DMS153 treated with DMSO at 0.1 percent for 48 hours (cell line): ENCODE measurements at regions not wholly inside any gene's neighbourhood (a gene's known extent, or its start where the extent isn't known, plus 50 kb on each side); places are given as distances from the start of the nearest gene placed in this dataset.
"Not testable (repeated sequence)": the region's sequence is repeated elsewhere in the genome, so short reads cannot be mapped to it uniquely, and the experiment has no call there.

Source experiments
- DNase-seq: peaks from one replicate; lab custom pipeline; 2025; ENCODE audit not compliant: unreplicated experiment; lab: John Stamatoyannopoulos, UW

DNA sequence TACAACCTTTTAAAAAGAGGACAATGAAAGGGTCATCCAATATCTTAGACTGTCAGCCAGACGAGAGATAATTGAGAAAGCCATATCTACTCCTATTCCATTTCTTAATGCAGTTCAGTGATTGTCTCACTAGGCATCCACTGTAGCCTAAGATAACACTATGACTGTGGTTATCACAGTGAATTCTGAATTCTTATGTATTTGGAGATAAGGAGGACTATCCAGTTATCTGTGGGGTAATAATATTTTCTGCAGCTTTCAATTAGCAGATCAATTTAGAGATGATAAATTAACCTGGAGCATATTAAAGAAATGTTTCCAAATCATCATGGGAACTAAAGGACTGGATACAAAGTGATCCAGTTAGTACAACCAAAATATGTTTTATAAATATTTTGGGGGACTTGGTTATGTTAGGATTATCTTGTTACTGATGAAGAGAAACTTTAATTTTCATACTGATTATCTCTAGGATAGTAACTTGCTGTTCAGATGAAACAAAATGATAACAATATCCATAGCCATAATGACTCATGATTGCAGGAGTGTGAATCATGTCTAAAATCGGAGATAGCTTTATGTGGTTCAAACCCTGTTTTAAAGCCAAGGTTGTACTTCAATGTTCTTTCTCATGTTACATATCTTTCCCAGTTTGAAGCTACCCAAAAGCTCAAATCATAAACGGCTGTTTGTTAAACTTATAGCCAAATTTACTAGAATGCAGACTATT, 1152.0 kb downstream of the HACE1 start:
- DNase-seq, result no peak

DNA sequence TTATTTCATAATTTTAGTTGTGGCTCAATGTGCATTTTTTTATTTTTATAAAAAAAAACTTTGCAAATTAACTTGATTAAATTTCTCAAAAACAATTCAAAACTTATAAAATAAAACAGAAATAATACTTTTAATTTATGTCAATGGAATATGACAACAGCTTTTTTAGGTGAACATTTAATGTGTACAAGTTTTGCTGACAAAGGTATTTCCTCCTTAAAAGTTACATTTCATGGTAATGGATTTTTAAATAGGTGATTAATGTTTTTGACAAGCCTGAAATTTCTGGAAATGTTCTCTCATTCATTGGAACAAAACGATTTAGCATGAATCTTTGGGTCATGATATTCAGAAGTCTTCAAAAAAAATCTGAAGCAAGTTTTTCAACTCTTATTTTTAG, 1160.0 kb downstream of the HACE1 start:
- no peak for DNase-seq

DNA sequence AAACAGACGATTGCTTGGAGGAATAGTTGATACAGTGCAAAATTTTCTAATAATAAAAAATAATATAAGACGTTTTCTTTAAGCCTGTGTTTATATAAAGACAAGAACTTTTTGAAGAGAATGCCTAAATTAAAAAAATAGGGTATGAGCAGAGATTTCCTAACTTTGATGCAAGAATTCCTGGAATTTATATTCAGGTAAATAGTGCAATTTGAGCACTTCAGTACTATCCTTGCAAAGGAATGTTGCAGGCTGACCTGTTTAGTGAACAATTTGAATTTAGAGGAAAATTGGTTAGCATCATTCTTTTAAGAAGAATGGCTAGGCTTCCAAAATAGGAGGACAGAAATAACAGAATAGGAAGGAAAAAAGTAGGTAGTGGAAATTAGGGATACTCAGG, 1172.3 kb downstream of the HACE1 start:
- DNase-seq, result no peak

DNA sequence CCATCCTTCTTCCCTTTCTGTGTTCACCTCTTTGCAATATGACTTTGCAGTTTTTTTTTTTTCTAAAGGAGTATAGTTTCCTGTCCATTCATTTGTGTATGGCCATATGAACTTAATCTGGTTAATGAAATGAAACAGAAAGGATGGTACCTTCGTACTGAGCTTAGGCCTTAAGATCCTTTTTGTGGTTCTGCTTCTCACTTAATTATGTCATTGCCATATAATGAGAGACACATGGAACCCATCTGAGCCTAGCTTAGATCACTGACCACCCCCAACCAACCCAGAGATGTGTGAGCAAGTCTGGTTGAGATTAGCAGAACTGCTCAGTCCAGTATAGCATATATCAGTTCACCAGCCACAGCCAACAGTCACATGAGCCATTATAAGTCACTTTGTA, 1179.6 kb downstream of the HACE1 start:
- no peak for DNase-seq

DNA sequence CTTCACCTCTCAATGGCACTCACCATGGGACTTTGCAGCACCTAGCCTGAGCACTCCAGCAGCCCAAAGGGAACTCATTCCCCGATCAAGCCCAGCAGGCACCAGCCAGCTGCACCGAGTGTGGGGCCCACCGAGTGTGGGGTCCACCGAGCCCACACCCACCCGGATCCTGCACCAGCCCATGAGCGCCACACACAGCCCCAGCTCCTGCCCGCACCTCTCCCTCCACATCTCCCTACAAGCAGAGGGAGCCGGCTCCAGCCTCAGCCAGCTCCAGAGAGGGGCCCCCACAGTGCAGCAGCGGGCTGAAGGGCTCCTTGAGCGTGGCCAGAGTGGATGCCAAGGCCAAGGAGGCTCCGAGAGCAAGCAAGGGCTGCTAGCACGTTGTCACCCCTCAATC, 1182.4 kb downstream of the HACE1 start:
- DNase-seq, result no peak

DNA sequence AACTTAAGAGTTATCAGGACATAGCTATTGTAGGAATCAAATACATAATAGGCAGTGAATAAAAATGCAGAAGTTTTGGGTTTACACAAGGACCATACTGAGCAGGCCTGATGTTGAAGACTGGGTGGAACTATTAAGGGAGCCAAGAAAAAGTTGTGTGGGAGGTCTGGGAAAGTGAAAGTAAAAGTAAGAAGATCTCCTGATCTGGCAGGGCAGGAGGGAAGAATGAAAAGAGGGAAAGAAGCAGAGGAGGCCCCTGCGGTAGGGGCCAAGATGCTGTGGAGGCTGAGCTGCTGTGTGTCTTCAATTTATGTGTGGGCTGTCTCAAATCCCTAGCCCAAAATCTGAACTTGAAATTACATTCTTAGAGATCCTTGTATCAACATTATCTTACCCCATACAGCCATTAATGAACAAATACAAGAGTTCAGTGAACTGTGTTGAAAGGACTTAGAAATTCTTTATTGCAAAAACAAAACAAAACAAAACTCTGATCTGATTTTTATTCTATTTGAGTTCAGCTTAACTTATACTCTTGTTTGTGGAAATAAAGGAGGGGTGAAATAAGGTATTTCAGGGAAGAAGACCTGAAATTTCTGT, 1183.8 kb downstream of the HACE1 start:
- no peak for DNase-seq

DNA sequence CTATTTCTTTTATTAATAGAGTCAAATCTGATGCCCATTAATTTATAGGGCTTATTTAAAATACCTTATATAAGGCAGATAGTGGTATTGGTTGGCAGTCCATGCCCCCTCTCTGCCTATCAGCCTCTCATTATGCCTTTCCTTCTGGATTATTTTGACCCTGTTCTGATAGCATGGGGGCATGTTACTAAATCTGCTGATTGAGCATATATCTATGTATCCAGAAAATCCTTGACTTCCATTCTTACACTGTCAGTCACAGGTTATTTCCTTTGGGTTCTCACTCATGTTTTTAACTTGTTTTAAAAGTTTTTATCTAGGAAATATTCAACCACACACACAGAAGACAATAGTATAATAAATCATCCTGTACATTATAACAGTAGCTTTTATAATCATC, 1184.9 kb downstream of the HACE1 start:
- DNase-seq, result no peak

DNA sequence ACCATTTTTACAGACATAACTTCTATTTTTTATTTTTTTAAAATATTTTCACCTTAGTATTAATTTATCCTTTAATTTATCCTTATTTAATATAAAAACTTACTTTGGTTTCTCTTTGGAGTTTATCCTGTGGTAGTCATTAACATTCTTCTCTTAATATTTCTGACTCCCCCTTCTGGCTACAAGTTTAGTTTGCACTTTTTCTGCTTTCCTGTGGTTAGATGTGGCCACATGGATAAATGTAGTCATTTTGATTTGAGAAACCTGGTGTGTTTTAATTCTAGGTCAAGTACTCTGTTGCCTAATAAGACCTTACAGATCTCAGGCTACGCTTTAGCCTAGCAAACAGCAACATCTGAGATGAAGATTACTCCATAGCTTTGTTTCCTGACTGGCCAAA, 1187.5 kb downstream of the HACE1 start:
- no peak for DNase-seq

DNA sequence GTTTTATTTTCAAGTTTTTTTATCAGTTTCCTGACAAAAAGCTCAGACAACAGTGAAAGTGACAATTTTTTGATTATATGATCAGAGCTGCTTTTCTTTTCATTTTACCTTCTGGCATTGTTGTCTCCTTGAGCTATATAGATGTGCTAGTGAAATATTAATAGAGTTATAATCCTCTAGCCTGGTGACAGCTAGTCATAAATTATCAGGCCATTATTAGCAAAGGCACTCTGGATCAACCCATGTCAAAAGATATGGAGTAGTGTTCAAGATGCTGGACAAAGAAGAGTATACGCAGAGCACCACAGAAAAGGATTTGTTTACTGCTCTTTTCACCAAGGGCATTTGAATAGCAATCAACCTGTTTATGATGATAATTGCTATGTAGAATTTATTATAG, 1230.1 kb downstream of the HACE1 start:
- DNase-seq, result no peak

DNA sequence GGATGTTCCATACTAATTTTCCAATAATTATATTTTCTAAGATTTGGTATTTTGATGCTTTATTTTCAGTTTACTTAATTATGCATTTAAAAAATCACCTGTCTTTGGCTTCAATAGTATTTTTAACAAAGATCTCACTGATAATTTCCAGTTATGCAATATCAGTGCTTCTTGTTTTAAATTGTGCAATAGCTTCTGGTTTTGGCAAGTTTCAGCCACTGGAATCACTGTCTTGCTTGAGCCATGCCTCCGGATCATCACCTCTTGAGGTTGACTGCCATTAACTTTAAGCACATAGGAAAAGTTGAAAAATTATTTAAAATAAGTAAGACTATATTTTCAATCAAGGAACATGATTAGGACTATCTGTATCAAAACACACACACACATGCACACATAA, 1242.1 kb downstream of the HACE1 start:
- no peak for DNase-seq

DNA sequence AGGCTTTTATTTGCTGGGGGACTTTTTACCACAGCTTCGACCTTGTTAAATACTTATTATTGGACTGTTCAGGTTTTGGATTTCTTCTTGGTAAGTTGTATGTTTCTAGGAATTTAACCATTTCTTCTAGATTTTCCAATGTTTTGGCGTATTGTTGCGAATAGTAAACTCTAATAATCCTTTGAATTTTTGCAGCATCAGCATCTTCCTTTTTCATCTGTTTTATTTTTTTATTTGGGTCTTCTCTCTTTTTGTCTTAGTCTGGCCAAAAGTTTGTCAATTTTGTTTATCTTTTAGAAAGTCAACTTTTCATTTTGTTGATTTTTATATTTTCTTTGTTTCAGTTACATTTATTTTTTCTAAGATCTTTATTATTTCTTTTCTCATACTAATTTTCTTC, 1272.0 kb downstream of the HACE1 start:
- no peak for DNase-seq

DNA sequence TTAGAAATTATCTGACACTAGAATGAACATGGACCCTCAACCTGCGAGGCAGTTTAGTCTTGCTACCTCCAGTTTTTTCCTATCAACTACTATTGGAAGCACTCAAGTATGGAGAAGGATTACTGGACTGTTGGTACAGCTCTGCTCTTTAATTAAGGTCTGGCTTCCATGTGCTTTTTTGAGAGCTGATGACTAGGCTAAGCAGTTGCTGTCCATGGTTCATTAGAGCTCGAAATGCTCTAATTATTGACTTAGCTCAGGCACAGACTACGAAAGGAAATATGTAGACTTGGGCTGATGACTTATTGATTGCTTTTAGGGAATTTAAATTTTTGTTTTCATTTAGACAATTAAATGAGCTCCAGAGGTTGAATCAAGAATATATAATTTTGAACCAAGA, 1281.6 kb downstream of the HACE1 start:
- no peak for DNase-seq

DNA sequence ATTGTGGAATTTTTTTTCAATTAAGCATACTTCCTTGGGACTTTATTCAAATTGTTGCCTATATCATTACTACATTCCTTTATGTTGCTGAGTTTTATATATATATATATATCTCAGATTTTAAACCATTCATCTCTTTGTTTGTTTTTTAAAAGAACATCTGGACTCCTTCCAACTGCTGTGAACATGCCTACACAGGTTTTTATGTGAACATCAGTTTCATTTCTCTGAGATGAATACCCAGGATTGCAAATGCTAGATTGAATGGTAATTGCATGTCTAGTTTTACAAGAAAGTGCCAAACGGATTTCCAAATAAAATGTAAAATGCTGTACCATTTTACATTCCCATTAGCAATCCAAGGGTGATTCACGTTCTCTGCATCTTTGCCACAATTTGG, 1289.3 kb downstream of the HACE1 start:
- DNase-seq, result no peak

DNA sequence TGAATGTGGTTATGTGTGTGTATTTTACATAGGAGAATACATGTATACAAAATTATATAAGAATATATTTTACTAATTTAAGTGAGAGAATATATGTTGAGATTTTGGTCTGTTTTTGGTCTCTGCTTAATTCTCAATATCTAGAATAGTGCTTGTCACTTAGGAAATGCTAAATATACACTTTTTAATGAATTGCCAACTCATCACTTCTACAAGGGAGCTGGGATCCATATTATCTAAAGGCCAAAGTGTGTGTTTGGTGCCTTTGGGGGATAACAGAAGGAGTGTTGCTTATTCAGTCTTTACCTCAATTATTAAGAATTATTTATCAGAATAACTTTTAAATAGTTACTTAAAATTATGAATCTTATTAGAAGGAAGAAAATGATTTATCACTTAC, 1304.8 kb downstream of the HACE1 start:
- no peak for DNase-seq

DNA sequence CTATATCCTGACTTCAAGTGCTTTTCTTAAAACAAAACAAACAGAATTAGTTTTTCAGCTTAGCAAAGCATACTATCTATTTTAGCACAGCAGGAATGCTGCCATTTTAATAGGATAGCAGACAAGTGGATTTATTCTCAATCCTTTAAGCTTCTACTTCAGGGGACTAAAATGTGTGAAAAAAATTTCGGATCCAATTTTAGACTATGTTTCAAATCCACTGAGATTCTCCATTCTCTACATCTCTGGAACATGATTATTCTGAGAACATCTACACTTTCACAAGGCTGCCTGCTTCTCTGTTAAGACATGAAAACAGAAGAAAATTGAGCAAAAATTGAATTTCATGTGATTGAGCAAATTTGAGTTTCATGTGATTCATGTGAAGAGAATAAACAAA, 1321.3 kb downstream of the HACE1 start:
- DNase-seq, result no peak

DNA sequence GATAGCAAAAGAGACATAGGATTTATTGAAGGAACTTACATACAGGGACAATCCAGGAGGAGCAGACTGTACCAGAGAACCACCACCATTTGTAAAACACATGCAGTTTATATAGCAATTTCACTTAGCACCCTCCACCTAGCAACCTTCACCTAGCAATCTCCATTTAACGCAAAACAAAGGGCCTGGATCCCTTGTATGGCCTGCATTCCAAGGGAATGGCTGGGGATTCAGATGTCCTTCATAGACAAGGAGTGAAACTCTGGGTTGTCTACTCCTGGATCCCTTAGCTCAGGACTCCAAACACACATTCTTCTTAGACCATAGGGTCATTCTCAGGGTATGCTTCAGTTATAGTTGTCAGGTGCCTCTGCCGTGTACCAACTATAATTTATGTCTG, 1324.9 kb downstream of the HACE1 start:
- no peak for DNase-seq

DNA sequence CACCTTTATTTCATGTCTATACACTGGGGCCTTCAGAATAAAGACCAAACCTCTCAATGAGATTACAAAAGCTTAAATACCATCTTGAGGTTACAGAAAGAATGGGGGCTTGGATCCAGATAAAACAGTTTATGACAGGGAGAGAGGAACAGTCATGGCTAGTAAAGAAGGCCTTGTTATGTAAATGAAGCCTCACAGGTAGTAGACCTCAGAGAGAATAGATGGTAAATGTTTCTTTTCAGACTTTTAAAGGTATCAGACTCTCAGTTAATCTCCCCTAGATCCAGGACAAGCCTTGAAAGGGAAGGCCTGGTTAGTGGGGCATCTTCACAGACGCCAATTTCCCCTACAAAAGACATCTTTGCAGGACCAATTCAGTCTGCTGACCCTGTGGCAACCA, 1325.6 kb downstream of the HACE1 start:
- no peak for DNase-seq

DNA sequence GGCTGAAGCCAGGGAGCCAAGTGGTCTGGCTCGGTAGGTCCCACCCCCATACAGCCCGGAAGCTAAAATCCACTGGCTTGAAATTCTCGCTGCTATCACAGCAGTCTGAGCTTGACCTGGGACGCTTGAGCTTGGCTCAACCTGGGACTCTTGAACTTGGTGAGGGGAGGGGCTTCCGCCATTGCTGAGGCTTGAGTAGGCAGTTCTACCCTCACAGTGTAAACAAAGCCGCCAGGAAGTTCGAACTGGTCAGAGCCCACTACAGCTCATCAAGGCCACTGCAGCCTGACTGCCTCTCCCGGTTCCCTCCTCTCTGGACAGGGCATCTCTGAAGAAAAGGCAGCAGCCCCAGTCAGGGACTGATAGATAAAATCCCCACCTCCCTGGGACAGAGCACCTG, 1337.7 kb downstream of the HACE1 start:
- no peak for DNase-seq

DNA sequence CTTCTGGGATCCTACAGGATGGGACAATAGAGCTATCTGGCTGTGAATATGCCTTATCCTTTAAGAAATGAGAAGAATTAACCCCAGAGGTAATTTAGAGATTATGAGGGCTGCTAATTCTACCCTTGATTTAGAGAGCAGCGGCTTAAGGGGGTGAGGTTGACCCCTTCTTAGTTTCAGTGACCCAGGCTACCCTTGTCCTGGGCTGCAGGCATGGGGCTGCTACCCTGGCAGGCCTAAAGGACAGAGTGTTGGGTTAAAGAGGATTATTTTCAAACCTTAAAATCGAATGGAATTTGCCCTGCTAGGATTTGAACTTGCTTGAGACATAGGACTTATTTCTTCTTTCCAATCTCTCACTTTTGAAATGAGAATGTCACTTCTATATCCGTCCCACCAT, 1343.4 kb downstream of the HACE1 start:
- no peak for DNase-seq

DNA sequence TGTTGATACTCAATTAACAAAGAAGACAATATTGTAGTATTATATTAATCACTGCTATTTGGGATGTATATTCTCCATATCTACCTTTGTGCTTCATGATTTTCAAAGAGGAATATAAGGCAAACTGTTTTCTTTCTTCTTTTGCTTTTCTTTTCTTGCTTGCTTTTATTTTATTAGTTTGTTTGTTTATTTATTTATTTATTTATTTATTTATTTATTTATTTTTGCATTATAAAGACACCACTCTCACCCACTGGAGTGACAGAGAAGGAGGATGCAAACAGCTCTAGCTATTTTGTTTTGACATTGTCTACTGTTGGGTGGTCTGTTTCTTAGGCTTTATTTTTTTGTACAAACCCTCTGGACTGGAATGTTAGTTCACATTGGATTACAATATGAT, 1352.7 kb downstream of the HACE1 start:
- no peak for DNase-seq

DNA sequence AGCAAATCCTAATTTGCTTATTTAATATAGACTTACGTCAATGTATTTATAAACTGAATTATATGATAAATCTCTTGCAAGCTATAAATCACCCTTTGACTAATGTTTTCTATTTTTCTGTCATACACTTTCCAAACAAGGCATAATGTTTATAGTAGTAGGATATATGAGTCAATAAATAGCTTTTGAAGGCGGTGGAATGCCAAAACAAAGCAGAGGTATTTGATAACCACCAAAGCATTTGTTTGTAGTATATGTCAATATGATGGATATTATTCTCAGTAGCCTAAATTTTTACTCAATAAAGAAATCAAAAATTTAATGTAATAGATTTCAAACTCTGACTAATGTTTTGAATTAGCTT, 1354.6 kb downstream of the HACE1 start:
- no peak for DNase-seq

DNA sequence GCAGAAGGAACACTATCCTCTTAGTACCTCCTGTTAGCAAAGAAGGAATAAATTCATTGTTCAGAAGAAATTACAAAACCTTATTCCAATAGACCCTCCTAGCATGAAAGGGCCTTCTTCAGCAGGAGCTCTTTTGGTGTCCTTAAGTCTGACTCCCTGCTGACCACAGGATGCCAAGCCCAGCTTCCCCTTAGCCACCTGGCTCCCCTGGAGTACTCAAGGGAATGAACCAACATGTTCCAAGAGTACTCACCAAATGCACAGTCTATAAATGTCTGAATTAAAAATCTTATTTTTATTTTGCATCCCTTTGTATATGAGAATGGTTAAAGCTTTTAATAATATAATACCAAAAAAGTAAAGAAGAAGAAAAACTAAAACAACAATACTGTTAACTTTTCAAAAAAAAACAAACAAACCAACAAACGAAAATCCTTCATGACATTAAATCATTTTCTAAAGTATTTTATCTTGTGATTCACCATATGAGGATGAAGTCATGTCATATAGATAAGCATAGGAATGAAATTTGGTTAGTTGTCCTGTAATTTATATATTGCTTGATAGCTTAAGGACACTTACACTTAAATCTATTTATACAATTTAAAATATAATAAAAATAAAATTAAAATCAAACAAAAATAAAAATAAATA, 1355.1 kb downstream of the HACE1 start:
- no peak for DNase-seq

DNA sequence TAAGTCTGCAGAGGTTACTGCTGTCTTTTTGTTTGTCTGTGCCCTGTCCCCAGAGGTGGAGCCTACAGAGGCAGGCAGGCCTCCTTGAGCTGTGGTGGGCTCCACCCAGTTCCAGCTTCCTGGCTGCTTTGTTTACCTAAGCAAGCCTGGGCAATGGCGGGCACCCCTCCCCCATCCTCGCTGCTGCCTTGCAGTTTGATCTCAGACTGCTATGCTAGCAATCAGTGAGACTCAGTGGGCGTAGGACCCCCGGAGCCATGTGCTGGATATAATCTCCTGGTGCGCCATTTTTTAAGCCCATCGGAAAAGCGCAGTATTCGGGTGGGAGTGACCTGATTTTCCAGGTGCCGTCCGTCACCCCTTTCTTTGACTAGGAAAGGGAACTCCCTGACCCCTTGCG, 1363.1 kb downstream of the HACE1 start:
- DNase-seq, result not testable (repeated sequence)
